Activated CD4-positive, alpha-beta T cell treated with anti-CD3 and anti-CD28 coated beads, Interleukin-2, amount 50 U/mL, for 16 hours (primary cell): ENCODE measurements at regions not wholly inside any gene's neighbourhood (a gene's known extent, or its start where the extent isn't known, plus 50 kb on each side); places are given as distances from the start of the nearest gene placed in this dataset.
"Not testable (repeated sequence)": the region's sequence is repeated elsewhere in the genome, so short reads cannot be mapped to it uniquely, and the experiment has no call there.

Experiments
- DNase-seq: peaks from one replicate; pipeline ENCODE4 v3.0.0-alpha.2; 2020

DNA sequence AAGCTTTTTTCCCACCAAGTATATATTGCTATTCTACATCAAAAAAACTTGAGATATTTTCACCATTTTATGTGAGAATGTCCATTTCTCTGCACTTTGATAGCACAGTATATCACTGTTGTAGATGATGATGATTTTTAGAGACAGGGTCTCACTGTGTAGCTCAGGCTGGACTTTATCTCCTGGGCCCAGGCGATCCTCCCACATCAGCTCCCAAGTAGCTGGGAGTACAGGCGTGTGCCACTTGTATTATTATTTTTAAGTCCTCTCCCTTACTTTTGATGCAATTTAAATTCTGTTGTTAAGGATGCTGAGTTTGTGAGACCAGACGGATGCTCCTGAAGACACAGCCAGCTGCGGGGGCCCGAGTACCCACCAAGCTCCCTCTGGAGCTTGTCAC is 326.8 kb downstream of the QKI start:
- no peak for DNase-seq

DNA sequence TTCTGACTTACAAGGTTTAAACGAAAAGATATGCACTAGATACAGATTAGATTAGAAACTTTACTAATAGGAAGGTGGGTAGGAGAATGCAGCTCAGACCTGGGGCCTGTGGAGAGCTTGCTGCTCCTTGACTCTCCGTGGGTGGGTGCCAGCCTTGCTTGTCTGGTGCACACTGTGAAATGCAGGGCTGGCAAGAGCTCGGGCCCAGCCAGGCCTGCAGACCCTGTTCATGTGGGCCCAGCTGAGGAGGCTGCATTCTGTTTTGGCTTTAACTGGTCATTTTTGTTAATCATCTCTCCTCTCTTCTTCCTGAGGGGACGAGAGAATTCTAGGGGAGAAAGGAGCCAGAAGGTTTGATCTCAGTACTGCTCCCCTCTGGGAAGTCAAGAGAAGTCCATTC is 325.4 kb downstream of the QKI start:
- DNase-seq: no peak

DNA sequence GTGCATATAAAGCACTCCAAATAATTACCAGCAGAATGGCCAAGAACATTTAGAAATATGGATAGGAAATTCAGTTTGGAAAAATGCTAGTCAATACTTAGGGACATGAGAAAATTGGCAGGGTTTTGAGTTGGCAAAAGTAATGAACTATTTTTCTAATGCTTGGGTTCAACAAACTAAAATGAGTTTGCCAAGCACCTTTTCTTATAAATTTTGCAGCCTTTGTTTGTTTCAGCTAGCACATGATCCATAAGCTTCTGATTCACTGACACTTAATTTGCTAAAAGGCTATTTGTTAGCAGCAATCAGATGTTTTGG is 324.8 kb downstream of the QKI start:
- DNase-seq: no peak

DNA sequence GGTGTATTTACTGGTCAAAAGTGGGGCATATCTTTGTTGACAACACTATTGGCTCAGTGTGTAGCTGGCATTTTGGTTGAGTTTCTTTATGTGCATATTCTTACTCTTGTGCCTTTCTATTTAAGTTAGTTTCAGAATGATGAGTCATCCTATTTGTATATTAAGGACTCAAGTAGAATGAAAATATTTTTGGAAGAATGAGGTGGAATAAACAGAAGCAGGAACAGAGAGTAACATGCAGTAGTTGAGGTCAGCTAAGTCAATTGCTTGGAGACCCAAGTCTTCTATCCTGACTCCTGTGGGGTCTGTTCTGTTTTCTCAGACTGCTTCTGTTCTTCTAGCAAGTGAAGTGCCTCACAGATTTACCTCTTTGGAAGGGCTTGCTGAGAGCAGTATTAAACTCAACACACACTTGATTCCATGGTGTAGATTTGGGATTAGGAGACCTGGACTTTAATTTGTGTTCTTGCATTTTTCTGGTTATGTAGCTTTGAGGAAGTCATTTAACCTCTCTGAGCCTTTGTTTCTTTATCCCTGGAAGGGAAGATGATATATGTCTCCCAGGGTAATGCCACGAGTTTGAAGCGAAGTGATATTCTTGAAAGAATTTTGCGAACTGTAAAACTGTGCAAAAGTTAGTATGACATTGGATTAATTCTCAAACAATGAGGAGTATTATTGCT is 324.3 kb downstream of the QKI start:
- no peak for DNase-seq

DNA sequence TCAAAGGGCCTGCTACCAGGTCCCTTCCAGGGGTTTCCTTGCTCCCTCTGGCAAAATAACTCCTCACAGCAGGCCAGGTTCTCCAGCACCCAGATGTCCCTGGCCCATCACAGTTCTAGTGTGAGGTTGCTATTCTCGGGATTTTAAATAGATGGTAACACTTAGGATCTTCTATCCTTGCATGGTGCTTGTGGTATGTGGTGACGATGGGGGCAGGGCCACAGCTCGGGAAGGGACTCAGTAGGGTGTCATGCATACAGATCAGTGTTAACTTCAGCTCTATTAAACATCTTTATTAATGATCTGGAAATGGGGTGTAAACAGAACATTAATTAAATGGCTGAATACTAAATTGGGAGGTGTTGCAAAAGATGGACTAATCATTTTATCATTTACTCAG is 323.8 kb downstream of the QKI start:
- DNase-seq: no peak

DNA sequence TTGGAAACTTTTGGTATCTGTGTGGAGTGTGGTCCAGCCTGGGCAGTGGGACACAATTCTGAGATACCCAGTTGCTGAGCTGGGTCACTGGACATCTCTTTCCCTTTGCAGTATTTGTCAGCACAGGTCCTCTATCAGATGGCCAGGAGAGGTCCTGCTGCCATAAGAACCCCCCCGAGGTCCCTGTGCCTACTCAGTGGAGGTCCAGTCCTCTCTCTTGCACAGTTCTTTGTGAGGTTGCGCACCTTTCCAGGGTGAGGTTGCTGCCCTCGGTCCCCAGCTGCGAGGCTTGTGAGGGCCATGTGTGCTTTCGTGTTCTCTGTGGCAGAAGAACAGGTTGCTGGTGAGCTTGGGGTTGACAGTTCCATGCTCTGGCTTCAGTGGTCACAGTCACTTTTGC is 320.6 kb downstream of the QKI start:
- no peak for DNase-seq

DNA sequence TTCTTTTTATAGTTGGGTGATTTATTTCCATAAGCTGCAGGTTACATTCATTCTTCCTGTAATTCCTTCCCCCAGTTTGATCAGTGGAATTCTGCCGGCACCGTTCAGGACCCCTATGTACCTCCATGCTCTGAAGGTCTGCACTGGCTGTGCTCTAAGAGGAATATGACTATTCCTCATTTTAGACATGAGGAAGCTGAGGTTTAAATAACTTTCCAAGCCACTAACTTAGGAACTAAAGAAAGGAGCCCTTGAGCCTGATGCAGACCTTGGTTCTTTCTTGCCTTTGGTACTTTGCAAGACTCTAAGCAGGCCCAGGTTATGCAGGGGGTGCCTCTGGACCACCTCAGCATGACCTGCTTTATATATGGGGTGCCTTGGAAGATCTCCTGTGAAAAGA is 318.5 kb downstream of the QKI start:
- DNase-seq: no peak

DNA sequence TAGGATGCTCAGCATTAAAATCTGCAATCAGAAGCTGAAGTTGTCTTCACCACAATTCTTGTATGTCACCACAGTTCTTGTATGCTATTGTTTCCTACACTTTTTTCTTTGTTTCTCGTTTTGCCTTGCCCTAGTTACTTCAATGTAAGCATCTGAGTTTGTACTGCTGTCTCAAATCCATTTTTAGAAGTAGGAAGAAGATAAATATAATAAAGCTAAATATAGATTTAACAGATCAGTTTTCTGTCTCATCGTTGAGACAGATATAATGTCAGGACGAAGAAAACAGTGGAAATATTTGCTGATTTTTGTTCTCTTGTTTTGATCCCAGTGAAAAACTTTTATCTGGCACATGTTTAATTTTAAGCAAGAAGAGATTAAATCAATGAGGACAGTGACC is 318.0 kb downstream of the QKI start:
- DNase-seq: no peak

DNA sequence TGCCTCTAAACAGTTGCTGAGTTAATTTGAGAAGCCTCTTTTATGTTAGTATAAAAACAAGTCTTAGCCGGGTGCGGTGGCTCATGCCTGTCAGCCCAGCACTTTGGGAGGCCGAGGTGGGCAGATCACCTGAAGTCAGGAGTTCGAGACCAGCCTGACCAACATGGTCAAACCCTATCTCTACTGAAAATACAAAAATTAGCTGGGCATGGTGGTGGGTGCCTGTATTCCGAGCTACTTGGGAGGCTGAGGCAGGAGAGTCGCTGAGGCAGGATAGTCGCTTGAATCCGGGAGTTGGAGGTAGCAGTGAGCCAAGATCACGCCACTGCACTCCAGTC is 317.5 kb downstream of the QKI start:
- not testable (repeated sequence) for DNase-seq

DNA sequence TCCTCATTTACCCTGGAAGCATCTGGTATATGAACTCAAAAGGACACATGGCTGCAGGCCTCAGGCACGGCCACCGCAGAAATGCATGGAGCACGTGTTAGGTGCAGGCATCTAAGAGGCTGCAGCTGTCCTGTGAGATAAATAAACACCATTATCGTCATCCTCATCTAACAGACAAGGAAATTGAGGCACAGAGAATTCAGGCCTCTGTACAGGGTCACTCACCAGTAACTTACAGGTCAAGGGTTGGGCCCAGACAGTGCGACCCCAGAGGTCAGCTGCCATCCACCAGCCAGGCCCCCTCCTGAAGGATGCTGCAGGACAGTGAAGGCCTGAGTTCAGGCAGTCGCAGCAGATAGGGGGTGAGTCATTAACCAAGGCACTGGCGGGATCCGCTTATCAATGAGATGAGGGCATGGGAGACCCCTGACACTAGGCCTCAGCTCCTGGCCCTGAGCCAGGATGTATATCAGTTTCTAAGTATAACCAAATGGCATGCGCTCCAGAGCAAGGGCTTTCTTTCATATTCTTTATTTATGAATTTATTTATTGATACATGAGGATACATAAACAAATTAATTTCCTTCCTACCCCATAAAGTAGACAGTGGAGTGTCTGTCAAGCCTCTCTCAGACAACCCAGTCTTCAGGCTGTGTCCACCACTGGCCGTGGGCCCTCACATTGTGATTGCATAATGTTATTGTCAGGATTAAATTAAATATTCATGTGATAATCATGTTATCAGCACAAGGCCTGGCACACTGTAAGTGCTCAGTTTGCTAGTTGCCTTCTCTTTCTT is 316.9 kb downstream of the QKI start:
- no peak for DNase-seq

DNA sequence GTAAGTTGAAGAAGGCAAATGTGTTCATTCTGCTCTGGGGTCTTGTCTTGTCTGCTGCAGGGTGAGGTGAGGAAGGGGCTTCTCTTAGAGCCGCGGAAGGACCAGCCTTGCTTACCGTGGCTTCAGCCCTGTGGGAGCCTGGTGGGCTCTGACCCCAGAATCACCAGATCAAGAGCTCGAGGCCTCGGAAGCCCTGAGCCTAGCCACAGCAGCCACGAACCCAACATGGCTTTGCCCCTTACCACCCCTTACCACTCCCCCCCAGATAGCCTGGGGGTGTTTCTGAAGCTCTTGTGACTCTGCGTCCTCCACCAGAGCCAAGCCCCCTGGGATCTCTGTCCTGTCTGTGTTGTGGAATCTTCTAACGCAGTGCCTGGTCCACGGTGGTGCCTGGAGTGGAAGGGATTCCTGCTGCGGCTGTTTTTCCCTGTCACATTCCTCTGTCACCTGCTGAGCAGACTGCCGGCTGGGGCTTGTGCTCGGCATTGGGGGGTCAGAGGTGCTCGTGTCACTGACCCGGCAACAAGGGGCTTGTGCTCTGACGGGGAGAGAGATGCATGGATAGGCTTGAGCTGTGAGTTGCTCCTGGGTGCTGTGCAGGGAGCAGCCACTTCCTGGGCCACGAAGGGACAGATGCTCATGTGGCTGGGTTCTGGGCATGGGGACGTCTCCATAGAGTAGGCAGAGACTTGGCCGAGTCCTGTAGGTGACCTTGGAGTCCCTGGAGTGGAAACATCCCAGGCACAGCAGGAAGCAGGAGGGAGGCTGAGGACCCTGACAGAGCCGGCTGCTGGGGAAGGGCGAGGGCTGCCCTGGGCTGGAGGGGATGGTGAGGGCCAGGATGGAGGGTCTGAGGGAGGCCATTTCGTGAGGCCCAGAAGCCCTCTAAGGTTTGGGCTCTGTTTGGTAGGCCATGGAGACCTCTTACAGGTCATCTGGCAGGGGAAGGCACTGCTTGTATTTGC is 316.0 kb downstream of the QKI start:
- DNase-seq: no peak

DNA sequence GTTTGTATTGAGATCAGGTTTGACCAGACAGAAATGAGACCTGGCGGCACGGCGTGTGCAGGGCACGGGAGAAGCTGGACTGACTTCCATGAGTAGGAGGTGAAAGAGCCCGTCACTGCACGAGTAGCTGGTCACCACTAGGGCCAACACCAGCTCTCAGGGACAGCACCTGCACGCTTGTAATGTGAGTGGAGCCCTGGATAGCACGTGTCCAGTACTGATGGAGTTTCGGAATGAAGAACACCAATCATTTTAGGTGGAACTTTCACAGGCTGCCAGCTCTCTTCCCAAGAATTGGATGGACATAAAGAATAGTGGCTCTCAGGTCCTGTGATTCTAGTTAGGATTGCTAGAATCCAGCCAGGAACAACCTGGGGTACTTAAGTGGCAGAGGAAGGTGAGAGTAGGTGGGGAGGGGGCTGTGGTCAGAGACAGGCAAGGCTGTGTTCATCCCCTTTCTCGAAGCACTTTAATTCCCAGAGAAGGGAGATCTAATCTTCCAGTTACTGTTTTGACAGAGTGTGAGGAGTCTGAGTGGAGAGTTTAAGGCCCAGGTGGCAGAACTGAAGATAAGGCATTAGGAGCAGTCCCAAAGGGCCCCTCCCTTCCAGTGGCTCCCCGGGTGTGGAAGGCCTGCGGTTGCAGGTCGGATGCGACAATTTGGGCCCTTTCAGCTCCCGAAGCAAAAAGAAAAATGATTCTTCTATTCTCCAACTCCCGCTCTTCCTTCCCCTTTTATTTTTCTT is 314.8 kb downstream of the QKI start:
- no peak for DNase-seq

DNA sequence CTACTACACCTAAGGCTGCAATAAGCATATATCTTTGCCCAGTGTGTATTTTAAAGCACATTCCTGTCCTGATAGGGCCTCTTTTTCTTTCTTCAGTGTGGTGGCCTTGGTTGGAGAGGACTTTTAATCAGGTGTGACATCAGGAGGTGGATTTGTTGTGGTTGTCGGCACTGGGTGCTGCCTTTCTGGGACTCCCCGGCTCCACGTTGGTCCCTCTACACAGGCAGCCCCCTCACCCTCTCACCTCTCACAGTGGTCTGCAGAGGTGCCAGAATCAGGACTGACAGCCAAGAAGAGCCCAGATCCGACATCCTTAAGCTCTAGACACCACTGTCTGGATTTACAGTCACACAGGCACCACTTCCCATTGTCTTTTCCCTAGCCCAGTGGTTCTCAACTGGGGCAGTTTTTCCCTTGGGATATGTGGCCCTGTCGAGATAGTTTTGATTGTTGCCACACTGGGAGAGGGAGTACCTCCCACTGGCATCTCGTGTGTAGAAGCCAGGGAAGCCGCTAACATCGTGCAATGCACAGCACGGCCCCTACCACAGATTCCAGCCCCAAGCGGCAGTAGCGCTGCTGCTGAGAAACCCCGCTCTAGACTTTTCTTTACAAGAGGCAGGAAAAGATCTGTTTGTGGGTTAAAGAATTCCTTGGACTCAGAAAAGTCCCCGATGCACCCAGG is 314.1 kb downstream of the QKI start:
- no peak for DNase-seq

DNA sequence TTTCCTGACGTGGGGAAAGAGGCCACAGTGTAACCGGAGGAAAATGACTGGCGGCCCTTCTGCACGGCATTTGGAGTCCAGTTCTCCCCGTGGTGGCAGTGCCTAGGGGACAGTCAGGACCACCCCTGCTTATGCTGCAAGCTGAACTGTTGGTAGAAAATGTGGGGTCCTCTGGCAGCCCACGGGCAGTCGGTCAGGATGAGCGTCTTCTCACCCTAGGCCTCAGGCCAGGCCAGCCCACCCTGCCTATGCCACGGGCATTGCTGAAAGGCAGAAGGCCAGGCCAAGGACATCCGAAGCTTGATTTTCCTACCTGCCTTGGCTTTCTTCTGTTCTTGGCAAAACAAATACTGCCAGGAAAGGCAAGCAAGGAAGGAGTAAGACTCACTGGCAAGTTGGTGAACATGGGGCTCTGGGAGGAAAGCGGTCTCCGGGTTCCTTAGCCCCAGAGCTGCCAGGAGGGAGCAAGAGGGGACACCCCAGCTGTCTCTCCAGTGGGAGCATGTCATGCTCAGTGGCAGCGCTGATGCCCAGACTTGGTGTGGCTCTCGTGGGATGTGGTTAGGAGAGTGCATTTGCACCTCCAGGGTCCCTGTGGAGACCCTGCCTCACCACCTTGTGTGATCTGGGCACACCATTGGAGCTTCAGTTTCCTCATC is 311.6 kb downstream of the QKI start:
- no peak for DNase-seq

DNA sequence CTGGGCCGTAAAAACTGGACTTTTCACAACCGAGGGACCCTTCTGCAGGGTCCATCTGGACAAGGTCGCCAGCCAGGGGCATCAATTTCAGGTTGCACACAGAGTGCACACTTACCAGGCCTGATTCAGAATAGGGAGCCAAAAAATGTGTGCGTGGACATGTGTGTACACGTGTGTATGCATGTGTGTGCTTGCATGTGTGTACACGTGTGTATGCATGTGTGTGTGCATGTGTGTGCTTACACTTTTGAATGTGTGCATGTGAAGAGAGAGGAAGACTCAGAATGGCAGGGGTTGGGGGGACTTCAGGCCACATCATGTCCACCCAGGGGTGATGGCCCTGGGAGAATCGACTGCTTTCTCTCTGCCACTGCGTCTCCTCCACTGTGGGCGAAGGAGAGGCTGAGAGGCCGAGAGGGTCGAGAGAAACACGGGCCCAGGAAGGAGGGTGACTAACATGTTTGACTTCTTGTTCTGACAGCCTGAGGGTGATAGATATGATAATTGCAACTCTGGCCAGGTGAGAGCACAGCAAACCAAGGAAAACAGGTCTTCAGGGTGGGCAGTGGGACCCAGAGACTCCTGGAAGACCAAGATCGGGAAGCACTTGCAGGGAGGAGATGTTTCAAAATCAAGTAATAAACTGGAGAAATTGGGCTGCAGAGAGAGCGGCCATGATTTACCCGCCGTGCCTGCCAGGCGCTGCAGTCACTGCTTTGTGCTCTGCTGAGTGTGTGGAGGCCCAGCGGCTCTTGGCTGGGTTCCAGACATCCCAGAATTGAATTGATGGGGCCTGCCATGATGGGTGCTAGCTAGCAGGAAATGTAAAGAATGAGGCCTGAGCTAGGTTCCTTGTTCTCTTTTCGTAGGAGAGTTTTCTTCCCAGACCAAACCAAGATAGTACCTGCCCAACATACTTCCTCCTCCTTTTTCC is 310.8 kb downstream of the QKI start:
- DNase-seq: no peak

DNA sequence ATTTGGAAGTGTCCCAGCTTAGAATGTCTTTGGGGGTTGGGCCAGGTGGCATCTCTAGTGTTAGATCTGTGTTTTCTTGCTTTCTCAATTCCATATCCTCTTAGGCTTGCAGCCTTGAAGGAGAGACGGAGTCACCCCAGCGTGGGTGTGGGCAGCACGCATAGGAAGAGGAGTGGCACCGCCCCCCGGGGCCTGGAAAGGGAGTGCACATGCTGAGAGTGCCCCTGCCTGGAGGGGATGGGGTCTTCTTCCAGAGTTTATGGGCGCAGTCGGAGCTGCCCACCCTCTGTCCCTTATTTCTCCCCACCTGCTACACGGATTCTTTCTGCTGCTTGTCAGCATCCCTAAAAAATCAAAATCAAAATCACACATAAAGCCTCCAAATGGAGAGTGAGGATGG is 309.7 kb downstream of the QKI start:
- DNase-seq: no peak

DNA sequence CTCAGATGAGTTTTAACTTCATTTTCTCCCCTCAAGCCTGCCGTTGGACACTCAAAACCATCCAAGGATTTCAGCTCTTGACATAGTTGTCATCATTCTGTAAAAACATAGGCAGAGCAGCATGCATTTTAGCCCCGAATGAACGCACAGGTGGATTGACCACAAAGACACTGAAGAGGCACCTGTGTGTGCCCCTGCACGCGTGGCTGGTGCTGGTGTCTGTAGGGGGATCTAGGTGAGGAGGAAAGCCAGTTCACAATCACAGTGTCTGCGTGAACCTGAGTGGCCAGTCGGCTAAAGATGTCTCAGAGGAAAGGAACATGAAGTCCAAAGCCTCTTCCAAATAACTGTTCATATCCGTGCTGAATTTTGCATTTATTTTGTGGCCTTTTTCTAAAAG is 309.2 kb downstream of the QKI start:
- no peak for DNase-seq

DNA sequence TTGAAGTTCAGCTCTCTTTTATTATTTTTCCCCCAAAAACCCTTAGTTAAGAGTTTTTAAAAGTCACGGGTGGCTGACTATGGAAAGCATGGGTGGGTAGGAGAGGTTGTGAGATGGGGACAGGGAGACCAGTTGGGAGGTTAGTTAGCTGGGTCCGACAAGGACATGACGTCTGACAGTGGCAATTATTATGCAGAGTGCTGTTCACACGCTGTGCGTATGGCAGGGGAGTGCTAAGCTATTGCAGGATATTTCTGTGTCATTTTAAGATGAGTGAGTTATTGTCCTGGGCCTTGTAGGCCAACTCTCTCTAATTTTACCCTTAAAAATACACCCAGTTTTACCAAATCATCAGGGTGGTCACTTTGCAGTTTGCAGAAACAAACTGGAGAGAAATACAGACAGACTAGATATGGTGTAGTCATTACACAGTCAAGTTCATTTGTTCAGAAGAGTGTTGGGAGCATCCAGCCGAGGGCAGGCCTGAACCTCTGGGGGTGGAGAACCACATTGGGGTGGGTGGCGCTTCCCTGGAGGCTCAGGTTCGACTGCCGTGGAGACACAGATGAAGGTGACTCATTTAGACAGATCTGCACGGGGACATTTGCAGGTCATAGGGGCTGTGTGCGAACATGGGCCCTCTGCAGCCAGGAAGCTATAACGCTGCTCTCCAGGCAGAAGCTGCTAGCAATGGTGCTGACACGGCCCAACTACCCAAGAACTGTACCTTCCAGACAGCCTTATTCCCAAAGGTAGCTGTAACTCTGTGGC is 307.6 kb downstream of the QKI start:
- DNase-seq: no peak

DNA sequence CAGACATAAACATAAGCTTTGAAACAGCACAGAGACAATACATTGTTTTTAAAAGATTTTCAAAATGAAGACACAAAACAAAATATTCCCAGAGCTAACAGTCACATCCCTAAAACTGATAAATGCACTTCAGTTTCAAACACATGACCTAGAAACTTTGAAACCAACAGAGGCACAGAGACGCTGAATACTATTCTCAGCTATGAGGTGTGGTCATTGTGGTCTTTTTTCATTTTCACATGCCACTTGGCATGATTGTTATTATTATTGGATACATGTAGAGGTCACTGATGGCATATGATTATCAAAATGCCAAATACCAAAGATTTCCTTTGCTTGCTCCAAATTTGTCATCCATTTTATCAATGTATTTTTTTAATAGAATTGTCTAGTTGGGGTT is 306.9 kb downstream of the QKI start:
- DNase-seq: no peak
